GM13977 (cell line): ENCODE measurements at regions not wholly inside any gene's neighbourhood (a gene's known extent, or its start where the extent isn't known, plus 50 kb on each side); places are given as distances from the start of the nearest gene placed in this dataset.
"Not testable (repeated sequence)": the region's sequence is repeated elsewhere in the genome, so short reads cannot be mapped to it uniquely, and the experiment has no call there.

Experiments
- DNase-seq: peaks from one replicate; pipeline ENCODE4 v3.0.0; 2012; ENCODE audit warnings: low spot score
- CTCF ChIP-seq: IDR thresholded peaks from 2 replicates; pipeline ENCODE4 v1.5.1; 2012; ENCODE audit warnings: mild to moderate bottlenecking, control low read depth; ENCODE audit not compliant: insufficient read depth; ENCODE audit errors: extremely low read depth, missing control alignments
- in situ Hi-C: fragments of 300-500 bp; cut with MboI; formaldehyde crosslinking; loops from one replicate; pipeline ENCODE4 v1.12.0; 2022; ENCODE audit warnings: low sequenced_read_pairs, low pct_unique_long_range_greater_than_20kb, mixed read lengths, inconsistent platforms; ENCODE audit not compliant: unreplicated experiment

DNA sequence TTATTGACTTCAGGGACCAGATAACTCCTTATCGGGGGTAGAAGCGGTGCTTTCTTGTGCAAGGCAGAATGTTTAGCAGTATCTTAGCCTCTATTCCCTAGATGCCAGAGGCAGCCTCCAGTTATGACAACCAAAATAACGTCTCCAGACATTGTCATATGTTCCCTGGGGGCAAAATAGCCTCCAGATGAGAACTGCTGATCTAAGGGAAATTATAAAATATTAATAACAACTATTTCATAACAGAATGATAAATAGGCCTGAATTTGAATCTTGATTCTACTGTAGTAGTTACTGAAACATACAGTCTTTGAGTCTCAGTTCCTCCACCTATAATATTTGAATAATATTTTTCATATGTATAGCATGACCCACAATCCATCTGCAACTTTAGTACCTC lies 1431.3 kb downstream of the ZPLD1 start:
- no peak for DNase-seq
- no peak for TF ChIP-seq CTCF

GRCh38 chr3:103873021-103873420 lies 1438.2 kb downstream of the ZPLD1 start:
- DNase-seq, result no peak
- TF ChIP-seq CTCF, result no peak
- in situ Hi-C loops, result no loop called here

More for the DNA sequence above, 1431.3 kb downstream of the ZPLD1 start:
- in situ Hi-C loops, result no loop called here

- TF ChIP-seq CTCF, result no peak
- in situ Hi-C loops, result no loop called here
- DNase-seq, result no peak
Measured at GRCh38 chr3:103873897-103874545, 1439.2 kb downstream of the ZPLD1 start.

DNA sequence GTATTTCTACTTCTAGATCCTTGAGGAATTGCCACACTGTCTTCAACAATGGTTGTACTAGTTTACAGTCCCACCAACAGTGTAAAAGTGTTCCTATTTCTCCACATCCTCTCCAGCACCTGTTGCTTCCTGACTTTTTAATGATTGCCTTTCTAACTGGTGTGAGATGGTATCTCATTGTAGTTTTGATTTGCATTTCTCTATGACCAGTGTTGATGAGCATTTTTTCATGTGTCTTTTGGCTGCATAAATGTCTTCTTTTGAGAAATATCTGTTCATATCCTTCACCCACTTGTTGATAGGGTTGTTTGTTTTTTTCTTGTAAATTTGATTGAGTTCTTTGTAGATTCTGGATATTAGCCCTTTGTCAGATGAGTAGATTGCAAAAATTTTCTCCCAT lies 1447.0 kb downstream of the ZPLD1 start:
- in situ Hi-C loops, DNase-seq: not testable (repeated sequence)

DNA sequence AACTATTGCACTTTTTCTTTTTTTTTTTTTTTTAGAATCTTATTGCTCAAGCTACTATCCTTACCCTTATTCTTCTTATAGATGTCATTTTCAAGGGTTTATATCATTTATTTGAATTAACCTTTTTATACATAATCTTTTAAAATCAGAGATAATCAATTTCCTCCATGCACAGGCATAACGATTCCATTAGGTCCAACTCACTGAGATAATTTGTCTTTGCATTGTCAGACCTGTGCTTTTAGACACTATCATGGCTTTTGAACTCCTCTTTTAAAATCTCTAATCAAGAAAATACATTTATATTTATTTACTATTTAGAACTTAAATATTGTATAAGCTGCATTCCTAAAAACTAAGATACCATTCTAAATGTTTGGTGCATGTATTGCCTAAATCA lies 1454.9 kb downstream of the ZPLD1 start:
- in situ Hi-C loops, result no loop called here
- no peak for DNase-seq
- no peak for TF ChIP-seq CTCF

DNA sequence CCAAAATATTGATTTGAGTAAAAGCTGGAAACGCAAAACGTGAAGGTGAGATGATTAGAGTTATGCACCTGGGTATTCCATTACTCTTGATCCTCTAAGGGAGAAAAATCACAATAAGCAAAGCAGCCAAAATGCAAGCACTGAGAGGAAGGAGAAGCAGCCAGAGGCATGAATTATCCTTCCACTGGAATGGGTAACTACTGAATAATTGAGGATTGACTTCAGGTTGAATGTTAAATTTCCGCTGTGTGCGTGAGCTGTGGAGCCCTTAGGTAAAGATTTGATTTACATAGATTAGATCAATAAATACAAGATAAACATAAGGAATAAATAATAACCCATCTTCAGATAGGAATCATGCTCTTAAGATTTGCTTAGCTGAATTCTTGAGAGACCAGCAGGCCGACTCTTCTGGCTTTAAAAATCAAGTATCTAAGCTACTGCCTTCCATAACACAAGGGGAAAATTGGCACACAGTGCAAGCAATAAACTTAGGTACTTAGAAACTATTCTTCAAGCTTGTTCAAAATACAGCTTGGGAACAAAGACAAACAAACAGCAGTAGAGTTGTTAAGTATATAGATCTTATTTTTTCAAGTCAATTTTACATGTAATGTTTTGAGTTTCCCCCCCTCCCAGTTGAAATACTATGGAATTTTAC lies 1459.5 kb downstream of the ZPLD1 start:
- in situ Hi-C loops, result no loop called here
- no peak for TF ChIP-seq CTCF
- no peak for DNase-seq

GRCh38 chr3:103899328-103899727 lies 1464.5 kb downstream of the ZPLD1 start:
- no peak for DNase-seq
- in situ Hi-C loops, result no loop called here
- TF ChIP-seq CTCF, result no peak
